ENCODE measurements at regions not wholly inside any gene's neighbourhood (a gene's known extent, or its start where the extent isn't known, plus 50 kb on each side); places are given as distances from the start of the nearest gene placed in this dataset.

DNA sequence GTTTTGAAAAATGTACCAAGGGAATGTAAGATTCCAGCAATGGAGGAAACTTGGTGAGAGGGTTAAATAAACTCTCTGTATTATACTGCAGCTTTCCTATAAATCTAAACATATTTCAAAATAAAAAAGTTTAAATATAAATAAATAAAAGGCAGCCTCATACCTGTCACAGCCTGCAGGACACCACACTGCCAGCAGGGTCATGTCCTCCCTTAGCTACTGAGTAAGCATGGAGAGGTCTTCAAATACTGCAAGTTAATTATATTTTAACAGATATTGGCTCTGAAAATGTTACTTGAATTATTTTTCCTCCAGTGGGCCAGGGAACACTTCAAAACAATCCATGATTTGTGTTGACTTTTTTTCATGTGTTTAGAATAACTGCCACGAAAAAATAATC lies 852.8 kb upstream of the PCDH7 start:
- no peak for DNase-seq (ENCODE audit: low read depth)
- TF ChIP-seq, protein P1, sequence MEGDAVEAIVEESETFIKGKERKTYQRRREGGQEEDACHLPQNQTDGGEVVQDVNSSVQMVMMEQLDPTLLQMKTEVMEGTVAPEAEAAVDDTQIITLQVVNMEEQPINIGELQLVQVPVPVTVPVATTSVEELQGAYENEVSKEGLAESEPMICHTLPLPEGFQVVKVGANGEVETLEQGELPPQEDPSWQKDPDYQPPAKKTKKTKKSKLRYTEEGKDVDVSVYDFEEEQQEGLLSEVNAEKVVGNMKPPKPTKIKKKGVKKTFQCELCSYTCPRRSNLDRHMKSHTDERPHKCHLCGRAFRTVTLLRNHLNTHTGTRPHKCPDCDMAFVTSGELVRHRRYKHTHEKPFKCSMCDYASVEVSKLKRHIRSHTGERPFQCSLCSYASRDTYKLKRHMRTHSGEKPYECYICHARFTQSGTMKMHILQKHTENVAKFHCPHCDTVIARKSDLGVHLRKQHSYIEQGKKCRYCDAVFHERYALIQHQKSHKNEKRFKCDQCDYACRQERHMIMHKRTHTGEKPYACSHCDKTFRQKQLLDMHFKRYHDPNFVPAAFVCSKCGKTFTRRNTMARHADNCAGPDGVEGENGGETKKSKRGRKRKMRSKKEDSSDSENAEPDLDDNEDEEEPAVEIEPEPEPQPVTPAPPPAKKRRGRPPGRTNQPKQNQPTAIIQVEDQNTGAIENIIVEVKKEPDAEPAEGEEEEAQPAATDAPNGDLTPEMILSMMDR (conservative IDR thresholded peaks at IDR 0.05; ENCODE audit: low read depth, low read length), result no peak
- no peak overlapping the region for H3K4me3 ChIP-seq (ENCODE audit: low read depth, low read length)

DNA sequence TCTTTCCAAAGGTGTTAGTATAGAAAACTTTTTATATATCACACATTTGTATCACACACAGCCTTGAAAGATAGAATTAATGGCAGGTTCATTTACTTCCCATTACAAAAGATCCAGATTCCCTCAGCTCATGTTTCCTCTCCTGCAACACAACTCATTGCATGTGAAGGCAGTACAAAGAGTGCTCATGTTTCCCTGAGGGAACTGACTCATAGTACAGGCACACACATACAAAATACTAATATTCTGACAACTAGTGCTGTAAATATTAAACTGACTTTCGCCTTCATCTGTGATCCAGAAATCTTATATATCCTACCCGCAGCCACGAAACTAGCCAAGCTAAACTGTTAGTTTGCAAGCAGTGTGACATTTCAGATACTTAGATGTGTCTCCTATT lies 819.8 kb upstream of the PCDH7 start:
- TF ChIP-seq, protein P1 (conservative IDR thresholded peaks at IDR 0.05; ENCODE audit: low read depth, low read length), result no peak
- H3K4me3 ChIP-seq (ENCODE audit: low read depth, low read length), result no peak overlapping the region
- DNase-seq (ENCODE audit: low read depth), result no peak

DNA sequence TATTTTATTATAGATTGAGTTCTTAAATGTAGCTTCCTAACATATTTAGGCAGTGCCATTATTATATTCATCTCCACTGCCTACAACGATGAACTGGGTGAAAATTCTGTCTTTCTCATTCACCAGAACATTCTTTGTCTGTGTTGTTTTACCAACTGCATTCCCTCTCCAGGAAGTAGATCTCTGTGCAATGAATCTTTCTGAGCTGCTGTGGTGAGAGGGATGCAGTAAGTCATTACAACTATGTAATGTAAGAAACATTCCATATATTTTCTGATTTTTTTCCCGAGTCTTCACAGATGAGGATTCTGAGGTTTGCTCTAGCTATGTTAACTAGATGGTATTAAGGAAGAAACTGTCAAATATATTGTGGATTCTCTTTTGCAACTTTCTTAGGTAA lies 811.9 kb upstream of the PCDH7 start:
- no peak overlapping the region for H3K4me3 ChIP-seq (ENCODE audit: low read depth, low read length)
- no peak for DNase-seq (ENCODE audit: low read depth)
- TF ChIP-seq, protein P1 (conservative IDR thresholded peaks at IDR 0.05; ENCODE audit: low read depth, low read length), result no peak

DNA sequence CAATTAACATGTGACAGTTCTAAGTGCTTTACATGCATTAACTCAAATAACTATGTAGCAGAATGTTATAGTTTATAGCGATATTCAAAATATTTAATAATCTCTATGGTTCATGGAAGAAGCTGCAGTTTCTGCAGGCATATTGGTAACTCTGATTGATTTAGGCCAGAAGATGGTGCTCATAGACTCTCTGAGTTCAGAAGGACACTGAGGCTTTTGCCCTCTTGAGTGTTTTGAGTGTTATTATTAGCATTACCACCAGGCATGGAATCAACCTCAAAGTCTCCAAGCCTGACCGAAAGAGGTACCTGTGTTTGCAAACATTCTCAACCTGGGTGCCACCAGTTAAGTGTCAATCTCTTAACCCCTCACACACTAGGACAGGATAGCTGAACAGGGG lies 792.3 kb upstream of the PCDH7 start:
- TF ChIP-seq, protein P1 (conservative IDR thresholded peaks at IDR 0.05; ENCODE audit: low read depth, low read length), result no peak
- no peak for DNase-seq (ENCODE audit: low read depth)
- no peak overlapping the region for H3K4me3 ChIP-seq (ENCODE audit: low read depth, low read length)

DNA sequence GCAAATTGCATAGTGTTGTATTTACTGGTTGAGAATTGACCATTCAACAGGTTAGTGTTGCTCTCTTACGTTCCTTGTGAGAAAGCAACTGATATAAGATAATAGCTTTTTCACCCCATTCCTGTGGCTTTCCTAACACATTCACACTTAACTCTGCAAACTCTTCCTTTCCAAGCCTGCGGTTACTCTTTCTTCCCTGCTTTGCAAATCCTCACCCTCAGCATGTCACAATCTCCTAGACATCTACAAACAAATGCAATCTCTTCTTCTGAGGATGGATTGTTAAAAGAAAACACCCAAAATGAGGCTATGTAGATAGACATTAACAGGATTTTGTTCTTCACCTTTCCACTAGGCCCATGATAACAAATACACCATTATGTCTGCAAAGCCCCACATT lies 771.7 kb upstream of the PCDH7 start:
- TF ChIP-seq, protein P1 (conservative IDR thresholded peaks at IDR 0.05; ENCODE audit: low read depth, low read length), result no peak
- no peak overlapping the region for H3K4me3 ChIP-seq (ENCODE audit: low read depth, low read length)
- no peak for DNase-seq (ENCODE audit: low read depth)

DNA sequence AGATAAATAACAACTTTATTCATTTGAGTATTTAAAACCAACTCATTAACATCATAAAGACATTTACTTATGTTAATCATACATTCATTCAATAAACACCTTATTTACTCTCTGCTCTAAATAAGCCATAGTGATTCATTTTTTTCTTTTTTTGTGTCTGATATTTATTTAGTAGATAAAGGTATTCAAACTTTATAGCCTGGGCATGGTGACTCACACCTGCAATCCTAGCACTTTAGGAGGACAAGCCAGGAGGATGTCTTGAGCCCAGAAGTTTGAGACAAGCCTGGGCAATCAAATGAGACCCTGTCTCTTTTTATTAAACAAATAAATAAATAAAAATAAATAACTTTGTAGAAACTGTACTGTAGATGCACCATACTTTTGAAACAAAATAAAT lies 771.3 kb upstream of the PCDH7 start:
- no peak overlapping the region for H3K4me3 ChIP-seq (ENCODE audit: low read depth, low read length)

DNA sequence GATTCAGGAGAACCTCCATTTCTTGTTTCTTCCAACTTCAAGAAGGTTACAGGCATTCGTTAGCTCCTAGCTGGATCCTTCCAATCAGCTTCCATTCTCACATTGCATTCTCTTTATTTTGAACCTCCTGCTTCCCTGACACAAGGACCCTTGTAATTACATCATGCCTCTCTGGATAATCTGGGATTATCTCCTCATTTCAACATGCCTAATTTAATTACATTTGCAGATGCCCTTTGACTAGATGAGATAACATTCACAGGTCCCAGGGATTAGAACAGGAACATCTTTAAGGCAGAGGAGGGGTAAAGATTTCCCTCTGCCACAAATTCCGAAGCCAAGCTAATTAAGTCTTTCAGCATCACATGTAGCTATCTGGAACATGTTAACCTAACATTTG lies 753.8 kb upstream of the PCDH7 start:
- DNase-seq (ENCODE audit: low read depth), result no peak
- TF ChIP-seq, protein P1 (conservative IDR thresholded peaks at IDR 0.05; ENCODE audit: low read depth, low read length), result no peak
- no peak overlapping the region for H3K4me3 ChIP-seq (ENCODE audit: low read depth, low read length)

More for the DNA sequence above, 771.3 kb upstream of the PCDH7 start:
- DNase-seq (ENCODE audit: low read depth), result no peak
- TF ChIP-seq, protein P1 (conservative IDR thresholded peaks at IDR 0.05; ENCODE audit: low read depth, low read length), result no peak
